PC-3 (cell line): ENCODE measurements at regions not wholly inside any gene's neighbourhood (a gene's known extent, or its start where the extent isn't known, plus 50 kb on each side); places are given as distances from the start of the nearest gene placed in this dataset.

Experiments used
- CTCF ChIP-seq: fragments of 300-600 bp; sonication (generic); conservative IDR thresholded peaks from 2 replicates; pipeline ENCODE4 v1.5.1; 2017; ENCODE audit warnings: antibody characterized with exemption, low read depth, mild to moderate bottlenecking, low read length
- EZH2 ChIP-seq: fragments of 300-600 bp; sonication (generic); IDR thresholded peaks from one replicate; pipeline ENCODE4 v1.6.1; 2017; ENCODE audit warnings: antibody characterized with exemption, mild to moderate bottlenecking, low read length; ENCODE audit not compliant: unreplicated experiment
- EZH2phosphoT487 ChIP-seq: fragments of 300-600 bp; sonication (generic); IDR thresholded peaks from 2 replicates; pipeline ENCODE4 v1.6.1; 2018; ENCODE audit warnings: mild to moderate bottlenecking, antibody characterized with exemption, low read length, borderline replicate concordance

- TF ChIP-seq EZH2 = no peak
- TF ChIP-seq CTCF = no peak
- TF ChIP-seq EZH2phosphoT487 = no peak
Observed at GRCh38 chr9:73906671-73907070, 590.5 kb upstream of the RORB start.
